ENCODE measurements at regions not wholly inside any gene's neighbourhood (a gene's known extent, or its start where the extent isn't known, plus 50 kb on each side); places are given as distances from the start of the nearest gene placed in this dataset.
"Not testable (repeated sequence)": the region's sequence is repeated elsewhere in the genome, so short reads cannot be mapped to it uniquely, and the experiment has no call there.

DNA sequence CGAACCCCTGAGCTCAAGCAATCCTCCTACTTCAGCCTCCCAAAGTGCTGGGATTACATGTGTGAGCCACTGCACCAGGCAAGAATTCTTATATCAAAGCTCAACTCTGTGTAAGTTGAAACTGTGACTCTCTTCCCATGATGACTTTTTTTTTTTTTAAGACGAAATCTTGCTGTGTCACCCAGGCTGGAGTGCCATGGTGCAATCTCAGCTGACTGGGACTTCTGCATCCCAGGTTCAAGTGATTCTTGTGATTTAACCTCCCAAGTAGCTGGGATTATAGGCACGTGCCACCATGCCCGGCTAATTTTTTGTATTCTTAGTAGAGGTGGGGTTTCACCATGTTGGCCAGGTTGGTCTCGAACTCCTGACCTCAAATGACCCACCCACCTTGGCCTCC, 51.6 kb upstream of the WAC start:
- DNase-seq (ENCODE audit: low read depth, low spot score); H3K27me3 ChIP-seq (ENCODE audit: control insufficient read depth, insufficient read depth, low read length); H3K4me3 ChIP-seq (ENCODE audit: low read depth in 2 of 2, low read length in 2 of 2); POLR2A ChIA-PET; in situ Hi-C loops (cut with HindIII; ENCODE audit: low pct_unique_long_range_greater_than_20kb, low sequenced_read_pairs); H3K27ac ChIP-seq (ENCODE audit: low read length); H3K4me1 ChIP-seq (ENCODE audit: control insufficient read depth, insufficient read depth, low read length); BruUV-seq (replicated peaks); H3K9me3 ChIP-seq (ENCODE audit: control insufficient read depth, insufficient read depth, low read depth, low read length); intact Hi-C loops (cut with micrococcal nuclease; ENCODE audit: unreplicated experiment); ATAC-seq; H3K36me3 ChIP-seq (ENCODE audit: control insufficient read depth, insufficient read depth, low read length); CTCF ChIA-PET: not testable (repeated sequence)

GRCh38 chr10:28481968-28482367, 51.0 kb upstream of the WAC start:
- H3K4me3 ChIP-seq (ENCODE audit: low read depth in 2 of 2, low read length in 2 of 2) = no peak overlapping the region
- H3K27ac ChIP-seq (ENCODE audit: low read length) = no peak overlapping the region
- BruUV-seq (replicated peaks) = no TSS peak
- ChIA-PET POLR2A (no interaction called here), CTCF (no interaction called here)
- H3K27me3 ChIP-seq (ENCODE audit: control insufficient read depth, insufficient read depth, low read length) = no peaks in the 10 kb centered on the region
- TF ChIP-seq POLR2AphosphoS5 (IDR thresholded peaks at IDR 0.05; ENCODE audit: low read depth, low read length) (no peak), SIN3A (IDR thresholded peaks at IDR 0.05; ENCODE audit: borderline replicate concordance, insufficient read depth, low read depth, low read length) (no peak), TCF7L2 (IDR thresholded peaks at IDR 0.05; ENCODE audit: low read depth, low read length) (no peak)
- TF ChIP-seq, protein P1, sequence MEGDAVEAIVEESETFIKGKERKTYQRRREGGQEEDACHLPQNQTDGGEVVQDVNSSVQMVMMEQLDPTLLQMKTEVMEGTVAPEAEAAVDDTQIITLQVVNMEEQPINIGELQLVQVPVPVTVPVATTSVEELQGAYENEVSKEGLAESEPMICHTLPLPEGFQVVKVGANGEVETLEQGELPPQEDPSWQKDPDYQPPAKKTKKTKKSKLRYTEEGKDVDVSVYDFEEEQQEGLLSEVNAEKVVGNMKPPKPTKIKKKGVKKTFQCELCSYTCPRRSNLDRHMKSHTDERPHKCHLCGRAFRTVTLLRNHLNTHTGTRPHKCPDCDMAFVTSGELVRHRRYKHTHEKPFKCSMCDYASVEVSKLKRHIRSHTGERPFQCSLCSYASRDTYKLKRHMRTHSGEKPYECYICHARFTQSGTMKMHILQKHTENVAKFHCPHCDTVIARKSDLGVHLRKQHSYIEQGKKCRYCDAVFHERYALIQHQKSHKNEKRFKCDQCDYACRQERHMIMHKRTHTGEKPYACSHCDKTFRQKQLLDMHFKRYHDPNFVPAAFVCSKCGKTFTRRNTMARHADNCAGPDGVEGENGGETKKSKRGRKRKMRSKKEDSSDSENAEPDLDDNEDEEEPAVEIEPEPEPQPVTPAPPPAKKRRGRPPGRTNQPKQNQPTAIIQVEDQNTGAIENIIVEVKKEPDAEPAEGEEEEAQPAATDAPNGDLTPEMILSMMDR (IDR thresholded peaks at IDR 0.05) = no peak
- TF ChIP-seq, protein P2, sequence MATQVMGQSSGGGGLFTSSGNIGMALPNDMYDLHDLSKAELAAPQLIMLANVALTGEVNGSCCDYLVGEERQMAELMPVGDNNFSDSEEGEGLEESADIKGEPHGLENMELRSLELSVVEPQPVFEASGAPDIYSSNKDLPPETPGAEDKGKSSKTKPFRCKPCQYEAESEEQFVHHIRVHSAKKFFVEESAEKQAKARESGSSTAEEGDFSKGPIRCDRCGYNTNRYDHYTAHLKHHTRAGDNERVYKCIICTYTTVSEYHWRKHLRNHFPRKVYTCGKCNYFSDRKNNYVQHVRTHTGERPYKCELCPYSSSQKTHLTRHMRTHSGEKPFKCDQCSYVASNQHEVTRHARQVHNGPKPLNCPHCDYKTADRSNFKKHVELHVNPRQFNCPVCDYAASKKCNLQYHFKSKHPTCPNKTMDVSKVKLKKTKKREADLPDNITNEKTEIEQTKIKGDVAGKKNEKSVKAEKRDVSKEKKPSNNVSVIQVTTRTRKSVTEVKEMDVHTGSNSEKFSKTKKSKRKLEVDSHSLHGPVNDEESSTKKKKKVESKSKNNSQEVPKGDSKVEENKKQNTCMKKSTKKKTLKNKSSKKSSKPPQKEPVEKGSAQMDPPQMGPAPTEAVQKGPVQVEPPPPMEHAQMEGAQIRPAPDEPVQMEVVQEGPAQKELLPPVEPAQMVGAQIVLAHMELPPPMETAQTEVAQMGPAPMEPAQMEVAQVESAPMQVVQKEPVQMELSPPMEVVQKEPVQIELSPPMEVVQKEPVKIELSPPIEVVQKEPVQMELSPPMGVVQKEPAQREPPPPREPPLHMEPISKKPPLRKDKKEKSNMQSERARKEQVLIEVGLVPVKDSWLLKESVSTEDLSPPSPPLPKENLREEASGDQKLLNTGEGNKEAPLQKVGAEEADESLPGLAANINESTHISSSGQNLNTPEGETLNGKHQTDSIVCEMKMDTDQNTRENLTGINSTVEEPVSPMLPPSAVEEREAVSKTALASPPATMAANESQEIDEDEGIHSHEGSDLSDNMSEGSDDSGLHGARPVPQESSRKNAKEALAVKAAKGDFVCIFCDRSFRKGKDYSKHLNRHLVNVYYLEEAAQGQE (IDR thresholded peaks at IDR 0.05; ENCODE audit: insufficient read depth in 1 of 2, low read depth in 2 of 2, low read length in 1 of 2) = no peak
- ATAC-seq (no peak), DNase-seq (ENCODE audit: low read depth, low spot score) (no peak)
- no peaks in the 10 kb centered on the region for H3K36me3 ChIP-seq (ENCODE audit: control insufficient read depth, insufficient read depth, low read length)
- intact Hi-C loops (cut with micrococcal nuclease; ENCODE audit: unreplicated experiment) = no loop called here
- in situ Hi-C loops (cut with HindIII; ENCODE audit: low pct_unique_long_range_greater_than_20kb, low sequenced_read_pairs) = no loop called here
- H3K9me3 ChIP-seq (ENCODE audit: control insufficient read depth, insufficient read depth, low read depth, low read length) = no peaks in the 10 kb centered on the region
- H3K4me1 ChIP-seq (ENCODE audit: control insufficient read depth, insufficient read depth, low read length) = no peaks in the 10 kb centered on the region

All from Panc1 (cell line).